ENCODE measurements at regions not wholly inside any gene's neighbourhood (a gene's known extent, or its start where the extent isn't known, plus 50 kb on each side); places are given as distances from the start of the nearest gene placed in this dataset.

DNA sequence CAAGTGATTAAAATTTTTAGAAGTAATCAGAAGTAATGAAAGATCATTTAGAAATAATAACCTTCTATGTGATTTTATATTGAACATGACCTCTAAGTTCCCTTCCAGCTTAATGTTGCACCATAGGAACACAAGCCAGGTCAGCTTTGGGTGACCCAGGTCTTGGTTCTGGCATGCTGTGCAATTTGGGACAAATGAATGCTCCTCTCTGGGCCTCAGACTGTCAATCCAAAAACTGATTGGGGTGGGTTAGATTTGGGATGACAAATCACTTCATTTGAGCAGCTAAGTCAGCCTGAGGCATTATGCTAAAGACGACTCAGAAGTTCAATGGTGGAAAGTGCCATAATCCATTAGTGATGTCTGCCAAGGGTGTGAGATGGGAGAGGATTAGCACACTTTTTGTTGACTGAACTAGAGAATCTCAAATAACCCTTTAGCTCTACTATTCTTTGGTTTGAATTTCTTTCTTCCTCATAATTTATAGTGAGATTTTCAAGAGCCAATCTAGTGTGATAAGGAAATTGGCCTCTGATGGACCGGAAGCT, 60.7 kb upstream of the BOD1 start:
- FAIRE-seq, result no peak
- H3K79me2 ChIP-seq (ENCODE audit: control insufficient read depth, insufficient read depth, low read length), result no peaks in the 10 kb centered on the region
- ChIA-PET CTCF (ENCODE audit: low intra/inter-chr PET ratio) (interaction anchor here (0.6 kb wide), 1 partner anchor 104 kb away, joined by 3 read pairs; no protein-coding TSS in a partner anchor), POLR2A (no interaction called here)
- no TSS peak for BruUV-seq (replicated peaks)
- no peaks in the 10 kb centered on the region for H3K4me1 ChIP-seq (replicated peaks in 1 of 2; ENCODE audit: control insufficient read depth in 2 of 2, insufficient read depth in 2 of 2, low read length in 2 of 2)
- H4K20me1 ChIP-seq (replicated peaks; ENCODE audit: control insufficient read depth, insufficient read depth, low read length), result no peaks in the 10 kb centered on the region
- intact Hi-C loops (cut with micrococcal nuclease) (no loop called here), in situ Hi-C loops (cut with MboI) (no loop called here)
- H3K36me3 ChIP-seq (ENCODE audit: control insufficient read depth, insufficient read depth, low read length), result no peaks in the 10 kb centered on the region
- no peaks in the 10 kb centered on the region for H3K9me1 ChIP-seq (ENCODE audit: control insufficient read depth, insufficient read depth, low read length)
- H3K27ac ChIP-seq (ENCODE audit: extremely low read depth, low read depth, low read length), result no peak overlapping the region
- no peak overlapping the region for H3K4me2 ChIP-seq (ENCODE audit: insufficient read depth, low read length)
- 30% methylated on average over 2 of the region's 2 CpGs for WGBS (ENCODE audit: insufficient coverage, low coverage, missing lambda C conversion rate)
- no peak overlapping the region for H3K9ac ChIP-seq (ENCODE audit: insufficient read depth in 1 of 2, low read depth in 2 of 2, low read length in 2 of 2)
- H3K9me3 ChIP-seq (replicated peaks; ENCODE audit: control insufficient read depth, insufficient read depth, low read depth, low read length), result peaks cover 3% of the 10 kb centered on the region; the same call in 1 of the 2 replicates
- H2AFZ ChIP-seq (ENCODE audit: low read depth, low read length), result no peak overlapping the region
- H3K27me3 ChIP-seq (ENCODE audit: control insufficient read depth in 2 of 2, insufficient read depth in 2 of 2, low read length in 2 of 2), result no peaks in the 10 kb centered on the region
- no peak for ATAC-seq
- DNase-seq (ENCODE audit: extremely low read depth in 1 of 4, low spot score in 3 of 4), result no peak
- no peak overlapping the region for H3K4me3 ChIP-seq
- TF ChIP-seq, protein P1, sequence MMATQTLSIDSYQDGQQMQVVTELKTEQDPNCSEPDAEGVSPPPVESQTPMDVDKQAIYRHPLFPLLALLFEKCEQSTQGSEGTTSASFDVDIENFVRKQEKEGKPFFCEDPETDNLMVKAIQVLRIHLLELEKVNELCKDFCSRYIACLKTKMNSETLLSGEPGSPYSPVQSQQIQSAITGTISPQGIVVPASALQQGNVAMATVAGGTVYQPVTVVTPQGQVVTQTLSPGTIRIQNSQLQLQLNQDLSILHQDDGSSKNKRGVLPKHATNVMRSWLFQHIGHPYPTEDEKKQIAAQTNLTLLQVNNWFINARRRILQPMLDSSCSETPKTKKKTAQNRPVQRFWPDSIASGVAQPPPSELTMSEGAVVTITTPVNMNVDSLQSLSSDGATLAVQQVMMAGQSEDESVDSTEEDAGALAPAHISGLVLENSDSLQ (IDR thresholded peaks at IDR 0.05), result peak; percentile 41; the same call in 1 of the 2 replicates
- TF ChIP-seq RBM25 (IDR thresholded peaks at IDR 0.05; ENCODE audit: low read depth, low read length, severe bottlenecking), result peak; percentile 65
- TF ChIP-seq, protein P2, sequence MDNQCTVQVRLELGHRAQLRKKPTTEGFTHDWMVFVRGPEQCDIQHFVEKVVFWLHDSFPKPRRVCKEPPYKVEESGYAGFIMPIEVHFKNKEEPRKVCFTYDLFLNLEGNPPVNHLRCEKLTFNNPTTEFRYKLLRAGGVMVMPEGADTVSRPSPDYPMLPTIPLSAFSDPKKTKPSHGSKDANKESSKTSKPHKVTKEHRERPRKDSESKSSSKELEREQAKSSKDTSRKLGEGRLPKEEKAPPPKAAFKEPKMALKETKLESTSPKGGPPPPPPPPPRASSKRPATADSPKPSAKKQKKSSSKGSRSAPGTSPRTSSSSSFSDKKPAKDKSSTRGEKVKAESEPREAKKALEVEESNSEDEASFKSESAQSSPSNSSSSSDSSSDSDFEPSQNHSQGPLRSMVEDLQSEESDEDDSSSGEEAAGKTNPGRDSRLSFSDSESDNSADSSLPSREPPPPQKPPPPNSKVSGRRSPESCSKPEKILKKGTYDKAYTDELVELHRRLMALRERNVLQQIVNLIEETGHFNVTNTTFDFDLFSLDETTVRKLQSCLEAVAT (IDR thresholded peaks at IDR 0.05), result peak in 1 of 2 experiments; percentile 89; a peak in 2 of 4 replicates
- TF ChIP-seq MEIS2 (IDR thresholded peaks at IDR 0.05; ENCODE audit: partially characterized antibody), result peak; percentile 12
- no peak for TF ChIP-seq ZNF584 (CRISPR knock-in tag; IDR thresholded peaks at IDR 0.05; ENCODE audit: low read depth)
- TF ChIP-seq, protein P3, sequence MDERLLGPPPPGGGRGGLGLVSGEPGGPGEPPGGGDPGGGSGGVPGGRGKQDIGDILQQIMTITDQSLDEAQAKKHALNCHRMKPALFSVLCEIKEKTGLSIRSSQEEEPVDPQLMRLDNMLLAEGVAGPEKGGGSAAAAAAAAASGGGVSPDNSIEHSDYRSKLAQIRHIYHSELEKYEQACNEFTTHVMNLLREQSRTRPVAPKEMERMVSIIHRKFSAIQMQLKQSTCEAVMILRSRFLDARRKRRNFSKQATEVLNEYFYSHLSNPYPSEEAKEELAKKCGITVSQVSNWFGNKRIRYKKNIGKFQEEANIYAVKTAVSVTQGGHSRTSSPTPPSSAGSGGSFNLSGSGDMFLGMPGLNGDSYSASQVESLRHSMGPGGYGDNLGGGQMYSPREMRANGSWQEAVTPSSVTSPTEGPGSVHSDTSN (CRISPR knock-in tag; IDR thresholded peaks at IDR 0.05; ENCODE audit: low read depth), result no peak
- TF ChIP-seq, protein P3 (tag; conservative IDR thresholded peaks at IDR 0.05; ENCODE audit: low read depth), result 0 out of 2 replicates have a peak, but pooled peaks have one; percentile 9
- peak; percentile 61; the same call in 1 of the 2 replicates for TF ChIP-seq BCOR (IDR thresholded peaks at IDR 0.05)
- TF ChIP-seq, protein P4, sequence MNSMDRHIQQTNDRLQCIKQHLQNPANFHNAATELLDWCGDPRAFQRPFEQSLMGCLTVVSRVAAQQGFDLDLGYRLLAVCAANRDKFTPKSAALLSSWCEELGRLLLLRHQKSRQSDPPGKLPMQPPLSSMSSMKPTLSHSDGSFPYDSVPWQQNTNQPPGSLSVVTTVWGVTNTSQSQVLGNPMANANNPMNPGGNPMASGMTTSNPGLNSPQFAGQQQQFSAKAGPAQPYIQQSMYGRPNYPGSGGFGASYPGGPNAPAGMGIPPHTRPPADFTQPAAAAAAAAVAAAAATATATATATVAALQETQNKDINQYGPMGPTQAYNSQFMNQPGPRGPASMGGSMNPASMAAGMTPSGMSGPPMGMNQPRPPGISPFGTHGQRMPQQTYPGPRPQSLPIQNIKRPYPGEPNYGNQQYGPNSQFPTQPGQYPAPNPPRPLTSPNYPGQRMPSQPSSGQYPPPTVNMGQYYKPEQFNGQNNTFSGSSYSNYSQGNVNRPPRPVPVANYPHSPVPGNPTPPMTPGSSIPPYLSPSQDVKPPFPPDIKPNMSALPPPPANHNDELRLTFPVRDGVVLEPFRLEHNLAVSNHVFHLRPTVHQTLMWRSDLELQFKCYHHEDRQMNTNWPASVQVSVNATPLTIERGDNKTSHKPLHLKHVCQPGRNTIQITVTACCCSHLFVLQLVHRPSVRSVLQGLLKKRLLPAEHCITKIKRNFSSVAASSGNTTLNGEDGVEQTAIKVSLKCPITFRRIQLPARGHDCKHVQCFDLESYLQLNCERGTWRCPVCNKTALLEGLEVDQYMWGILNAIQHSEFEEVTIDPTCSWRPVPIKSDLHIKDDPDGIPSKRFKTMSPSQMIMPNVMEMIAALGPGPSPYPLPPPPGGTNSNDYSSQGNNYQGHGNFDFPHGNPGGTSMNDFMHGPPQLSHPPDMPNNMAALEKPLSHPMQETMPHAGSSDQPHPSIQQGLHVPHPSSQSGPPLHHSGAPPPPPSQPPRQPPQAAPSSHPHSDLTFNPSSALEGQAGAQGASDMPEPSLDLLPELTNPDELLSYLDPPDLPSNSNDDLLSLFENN (IDR thresholded peaks at IDR 0.05; ENCODE audit: low read depth in 2 of 2, low read length in 2 of 2), result peak in 1 of 2 experiments; percentile 68; a peak in 1 of 4 replicates
- TF ChIP-seq ZBTB17 (CRISPR knock-in tag; IDR thresholded peaks at IDR 0.05), result peak; percentile 90
- peak; percentile 32 for TF ChIP-seq ZFP36 (IDR thresholded peaks at IDR 0.05; ENCODE audit: low read depth, low read length, partially characterized antibody)

Data from K562 (cell line).